ENCODE measurements at regions not wholly inside any gene's neighbourhood (a gene's known extent, or its start where the extent isn't known, plus 50 kb on each side); places are given as distances from the start of the nearest gene placed in this dataset.
"Not testable (repeated sequence)": the region's sequence is repeated elsewhere in the genome, so short reads cannot be mapped to it uniquely, and the experiment has no call there.

GRCh38 chr6:92415656-92416055, 1003.7 kb downstream of the EPHA7 start:
- no peaks in the 10 kb centered on the region for H3K27me3 ChIP-seq (replicated peaks; ENCODE audit: control insufficient read depth, insufficient read depth, low read length)
- TF ChIP-seq, protein P1, sequence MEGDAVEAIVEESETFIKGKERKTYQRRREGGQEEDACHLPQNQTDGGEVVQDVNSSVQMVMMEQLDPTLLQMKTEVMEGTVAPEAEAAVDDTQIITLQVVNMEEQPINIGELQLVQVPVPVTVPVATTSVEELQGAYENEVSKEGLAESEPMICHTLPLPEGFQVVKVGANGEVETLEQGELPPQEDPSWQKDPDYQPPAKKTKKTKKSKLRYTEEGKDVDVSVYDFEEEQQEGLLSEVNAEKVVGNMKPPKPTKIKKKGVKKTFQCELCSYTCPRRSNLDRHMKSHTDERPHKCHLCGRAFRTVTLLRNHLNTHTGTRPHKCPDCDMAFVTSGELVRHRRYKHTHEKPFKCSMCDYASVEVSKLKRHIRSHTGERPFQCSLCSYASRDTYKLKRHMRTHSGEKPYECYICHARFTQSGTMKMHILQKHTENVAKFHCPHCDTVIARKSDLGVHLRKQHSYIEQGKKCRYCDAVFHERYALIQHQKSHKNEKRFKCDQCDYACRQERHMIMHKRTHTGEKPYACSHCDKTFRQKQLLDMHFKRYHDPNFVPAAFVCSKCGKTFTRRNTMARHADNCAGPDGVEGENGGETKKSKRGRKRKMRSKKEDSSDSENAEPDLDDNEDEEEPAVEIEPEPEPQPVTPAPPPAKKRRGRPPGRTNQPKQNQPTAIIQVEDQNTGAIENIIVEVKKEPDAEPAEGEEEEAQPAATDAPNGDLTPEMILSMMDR (IDR thresholded peaks at IDR 0.05; ENCODE audit: insufficient read depth, low read length, poor library complexity, severe bottlenecking) = no peak
- no peaks in the 10 kb centered on the region for H3K36me3 ChIP-seq (ENCODE audit: control insufficient read depth, insufficient read depth, low read length)
- DNase-seq (ENCODE audit: extremely low read depth, insufficient read length) = no peak
- no peak overlapping the region for H3K4me3 ChIP-seq (replicated peaks; ENCODE audit: low read depth, low read length)

- H3K27me3 ChIP-seq (replicated peaks; ENCODE audit: control insufficient read depth, insufficient read depth, low read length) = no peaks in the 10 kb centered on the region
- DNase-seq (ENCODE audit: extremely low read depth, insufficient read length) = no peak
- no peaks in the 10 kb centered on the region for H3K36me3 ChIP-seq (ENCODE audit: control insufficient read depth, insufficient read depth, low read length)
- H3K4me3 ChIP-seq (replicated peaks; ENCODE audit: low read depth, low read length) = no peak overlapping the region
- TF ChIP-seq, protein P1 (IDR thresholded peaks at IDR 0.05; ENCODE audit: insufficient read depth, low read length, poor library complexity, severe bottlenecking) = no peak
These were observed 1011.0 kb downstream of the EPHA7 start for GRCh38 chr6:92408350-92408749.

DNA sequence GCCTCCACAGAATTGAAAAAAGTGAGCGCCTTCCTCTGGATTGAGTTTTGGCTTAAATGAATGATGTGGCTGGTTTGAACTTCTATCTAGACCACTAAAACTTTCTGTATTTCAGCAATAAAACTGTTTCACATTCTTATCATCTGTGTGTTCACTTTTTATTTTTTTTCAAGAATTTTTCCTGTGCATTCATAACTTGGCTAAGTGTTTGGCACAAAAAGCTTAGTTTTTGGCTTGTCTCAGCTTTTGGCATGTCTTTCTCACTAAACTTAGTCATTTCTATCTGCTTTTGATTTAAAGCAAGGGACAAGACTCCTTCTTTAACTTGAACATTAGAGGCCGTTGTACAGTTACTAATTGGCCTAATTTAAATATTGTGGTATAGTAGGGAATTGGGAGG, 1015.1 kb downstream of the EPHA7 start:
- Histone ChIP-seq H3K4me3 (replicated peaks; ENCODE audit: low read depth, low read length) (no peak overlapping the region), H3K27me3 (replicated peaks; ENCODE audit: control insufficient read depth, insufficient read depth, low read length) (no peaks in the 10 kb centered on the region), H3K36me3 (ENCODE audit: control insufficient read depth, insufficient read depth, low read length) (no peaks in the 10 kb centered on the region)
- TF ChIP-seq, protein P1 (IDR thresholded peaks at IDR 0.05; ENCODE audit: insufficient read depth, low read length, poor library complexity, severe bottlenecking) = no peak
- no peak for DNase-seq (ENCODE audit: extremely low read depth, insufficient read length)

DNA sequence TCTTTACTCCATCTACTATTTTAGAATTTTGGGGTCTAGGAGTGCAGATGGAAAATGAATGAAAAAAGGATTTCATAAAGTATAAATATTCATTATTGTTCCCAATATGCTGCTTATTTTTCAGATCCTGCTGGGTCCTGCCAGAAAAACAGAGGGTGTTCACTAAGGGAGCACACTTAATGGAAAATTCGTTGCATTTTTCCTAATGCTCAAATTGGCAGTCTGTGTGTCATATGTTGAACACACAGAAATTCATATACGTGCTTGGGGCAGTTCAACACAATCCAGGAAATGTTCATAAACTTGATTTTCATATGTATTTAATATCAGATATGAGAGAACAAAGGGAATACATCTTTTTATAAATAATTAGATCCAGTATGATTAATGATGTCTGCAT, 1019.4 kb downstream of the EPHA7 start:
- DNase-seq (ENCODE audit: extremely low read depth, insufficient read length) = no peak
- TF ChIP-seq, protein P1 (IDR thresholded peaks at IDR 0.05; ENCODE audit: insufficient read depth, low read length, poor library complexity, severe bottlenecking) = no peak
- no peaks in the 10 kb centered on the region for H3K27me3 ChIP-seq (replicated peaks; ENCODE audit: control insufficient read depth, insufficient read depth, low read length)
- no peaks in the 10 kb centered on the region for H3K36me3 ChIP-seq (ENCODE audit: control insufficient read depth, insufficient read depth, low read length)
- no peak overlapping the region for H3K4me3 ChIP-seq (replicated peaks; ENCODE audit: low read depth, low read length)

- not testable (repeated sequence) for H3K36me3 ChIP-seq (ENCODE audit: control insufficient read depth, insufficient read depth, low read length); H3K27me3 ChIP-seq (replicated peaks; ENCODE audit: control insufficient read depth, insufficient read depth, low read length); H3K4me3 ChIP-seq (replicated peaks; ENCODE audit: low read depth, low read length); DNase-seq (ENCODE audit: extremely low read depth, insufficient read length)
These were observed 1030.7 kb downstream of the EPHA7 start for GRCh38 chr6:92388706-92389105.

DNA sequence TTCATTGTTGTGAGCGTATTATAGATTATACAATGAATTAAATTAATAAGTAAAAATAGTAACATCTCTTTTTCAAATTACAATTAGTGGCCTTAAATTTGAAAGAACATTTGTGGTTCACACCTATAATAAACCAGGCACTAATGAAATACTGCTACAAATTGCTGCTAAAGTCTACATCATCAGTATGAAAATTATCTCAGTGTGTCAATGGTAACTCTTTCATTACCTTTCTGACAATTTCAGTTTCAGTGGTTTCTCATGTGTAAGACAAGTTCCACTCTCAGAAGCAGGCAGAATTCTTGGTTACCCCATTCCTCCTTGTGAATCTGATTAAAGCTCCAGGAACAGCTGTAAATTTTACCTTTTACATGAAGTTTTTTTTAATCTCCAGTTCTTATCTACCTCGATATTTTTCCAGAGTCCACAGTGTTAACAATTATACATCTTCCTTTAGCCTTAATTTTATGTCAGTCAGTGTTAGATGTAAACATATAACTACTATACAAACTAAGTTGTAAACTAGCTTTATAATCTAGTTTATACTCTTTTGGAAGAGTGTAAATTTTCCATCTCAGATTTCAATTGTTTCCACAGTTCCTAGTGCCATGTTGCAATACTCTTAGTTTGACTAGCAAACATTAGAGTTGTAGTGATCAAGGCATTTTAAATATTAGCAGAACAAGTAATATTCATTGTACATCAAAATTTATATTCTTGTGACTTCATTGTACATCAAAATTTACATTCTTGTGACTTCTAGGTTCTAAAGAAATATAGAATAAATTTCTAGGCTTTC, 1038.4 kb downstream of the EPHA7 start:
- Histone ChIP-seq H3K4me3 (replicated peaks; ENCODE audit: low read depth, low read length) (no peak overlapping the region), H3K27me3 (replicated peaks; ENCODE audit: control insufficient read depth, insufficient read depth, low read length) (no peaks in the 10 kb centered on the region), H3K36me3 (ENCODE audit: control insufficient read depth, insufficient read depth, low read length) (no peaks in the 10 kb centered on the region)
- TF ChIP-seq, protein P1 (IDR thresholded peaks at IDR 0.05; ENCODE audit: insufficient read depth, low read length, poor library complexity, severe bottlenecking) = no peak
- no peak for DNase-seq (ENCODE audit: extremely low read depth, insufficient read length)
